OCI-M2 (cell line): ENCODE measurements at regions not wholly inside any gene's neighbourhood (a gene's known extent, or its start where the extent isn't known, plus 50 kb on each side); places are given as distances from the start of the nearest gene placed in this dataset.
"Not testable (repeated sequence)": the region's sequence is repeated elsewhere in the genome, so short reads cannot be mapped to it uniquely, and the experiment has no call there.

Experiments used
- DNase-seq: peaks from one replicate; lab custom pipeline; 2025; ENCODE audit not compliant: unreplicated experiment; lab: John Stamatoyannopoulos, UW

GRCh38 chr6:156219973-156220372, 557.2 kb upstream of the ARID1B start:
- no peak for DNase-seq

- no peak for DNase-seq
Observed at GRCh38 chr6:156205678-156206077, 571.5 kb upstream of the ARID1B start.

- no peak for DNase-seq
Observed at GRCh38 chr6:156199182-156199581, 578.0 kb upstream of the ARID1B start.

GRCh38 chr6:156197513-156197912, 579.7 kb upstream of the ARID1B start:
- no peak for DNase-seq

GRCh38 chr6:156194981-156195380, 582.2 kb upstream of the ARID1B start:
- DNase-seq: no peak

- no peak for DNase-seq
Observed at GRCh38 chr6:156193381-156193780, 583.8 kb upstream of the ARID1B start.

- DNase-seq: no peak
Observed at GRCh38 chr6:156191895-156192294, 585.3 kb upstream of the ARID1B start.

GRCh38 chr6:156191390-156191789, 585.8 kb upstream of the ARID1B start:
- not testable (repeated sequence) for DNase-seq

- no peak for DNase-seq
Observed at GRCh38 chr6:156190270-156190669, 586.9 kb upstream of the ARID1B start.

- DNase-seq: no peak
Observed at GRCh38 chr6:156189714-156190113, 587.5 kb upstream of the ARID1B start.

- DNase-seq: no peak
Observed at GRCh38 chr6:156189195-156189594, 588.0 kb upstream of the ARID1B start.

GRCh38 chr6:156185113-156185512, 592.1 kb upstream of the ARID1B start:
- DNase-seq: no peak

- no peak for DNase-seq
Observed at GRCh38 chr6:156183678-156184077, 593.5 kb upstream of the ARID1B start.

- DNase-seq: no peak
Observed at GRCh38 chr6:156182356-156182755, 594.8 kb upstream of the ARID1B start.

GRCh38 chr6:156181506-156181905, 595.7 kb upstream of the ARID1B start:
- DNase-seq: no peak

- no peak for DNase-seq
Observed at GRCh38 chr6:156175971-156176421, 601.2 kb upstream of the ARID1B start.

- DNase-seq: no peak
Observed at GRCh38 chr6:156175433-156175832, 601.7 kb upstream of the ARID1B start.

- DNase-seq: no peak
Observed at GRCh38 chr6:156174031-156174890, 602.9 kb upstream of the ARID1B start.

GRCh38 chr6:156169371-156169770, 607.8 kb upstream of the ARID1B start:
- no peak for DNase-seq

GRCh38 chr6:156167625-156168071, 609.5 kb upstream of the ARID1B start:
- DNase-seq: no peak

GRCh38 chr6:156167016-156167624, 610.1 kb upstream of the ARID1B start:
- DNase-seq: no peak

- DNase-seq: no peak
Observed at GRCh38 chr6:156166093-156166492, 611.1 kb upstream of the ARID1B start.
